ENCODE measurements at regions not wholly inside any gene's neighbourhood (a gene's known extent, or its start where the extent isn't known, plus 50 kb on each side); places are given as distances from the start of the nearest gene placed in this dataset.

DNA sequence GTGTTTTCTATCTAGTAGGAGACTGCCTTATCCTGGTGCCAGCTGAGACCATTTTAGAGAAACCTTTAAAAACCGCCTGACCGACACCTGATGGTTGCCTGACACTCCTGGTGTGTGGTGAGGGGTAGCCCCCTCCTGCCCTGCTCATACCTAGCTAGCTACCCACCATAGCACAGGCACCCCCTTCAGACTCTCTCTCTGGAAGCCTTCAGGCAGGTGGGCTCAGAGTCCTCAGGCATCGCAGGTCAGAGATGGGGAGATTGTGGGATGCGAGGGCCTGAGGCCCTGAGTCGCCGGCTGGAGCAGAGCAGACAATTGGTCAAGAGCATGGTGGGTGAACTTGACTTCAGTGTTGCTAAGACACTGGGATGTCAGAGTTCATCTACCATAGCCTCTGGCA is 424.6 kb downstream of the BRD1 start:
- H3K27ac Mint-ChIP-seq: no peak overlapping the region
- no peak overlapping the region for H3K4me3 Mint-ChIP-seq
- no peaks in the 10 kb centered on the region for H3K27me3 Mint-ChIP-seq (ENCODE audit: insufficient read depth)
- no peaks in the 10 kb centered on the region for H3K4me1 Mint-ChIP-seq (ENCODE audit: low read depth)
- TF ChIP-seq, protein P1, sequence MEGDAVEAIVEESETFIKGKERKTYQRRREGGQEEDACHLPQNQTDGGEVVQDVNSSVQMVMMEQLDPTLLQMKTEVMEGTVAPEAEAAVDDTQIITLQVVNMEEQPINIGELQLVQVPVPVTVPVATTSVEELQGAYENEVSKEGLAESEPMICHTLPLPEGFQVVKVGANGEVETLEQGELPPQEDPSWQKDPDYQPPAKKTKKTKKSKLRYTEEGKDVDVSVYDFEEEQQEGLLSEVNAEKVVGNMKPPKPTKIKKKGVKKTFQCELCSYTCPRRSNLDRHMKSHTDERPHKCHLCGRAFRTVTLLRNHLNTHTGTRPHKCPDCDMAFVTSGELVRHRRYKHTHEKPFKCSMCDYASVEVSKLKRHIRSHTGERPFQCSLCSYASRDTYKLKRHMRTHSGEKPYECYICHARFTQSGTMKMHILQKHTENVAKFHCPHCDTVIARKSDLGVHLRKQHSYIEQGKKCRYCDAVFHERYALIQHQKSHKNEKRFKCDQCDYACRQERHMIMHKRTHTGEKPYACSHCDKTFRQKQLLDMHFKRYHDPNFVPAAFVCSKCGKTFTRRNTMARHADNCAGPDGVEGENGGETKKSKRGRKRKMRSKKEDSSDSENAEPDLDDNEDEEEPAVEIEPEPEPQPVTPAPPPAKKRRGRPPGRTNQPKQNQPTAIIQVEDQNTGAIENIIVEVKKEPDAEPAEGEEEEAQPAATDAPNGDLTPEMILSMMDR (IDR thresholded peaks at IDR 0.05): no peak
- no peak for DNase-seq
- peaks cover 14% of the 10 kb centered on the region for H3K36me3 Mint-ChIP-seq (ENCODE audit: low read depth)
- peaks cover 58% of the 10 kb centered on the region for H3K9me3 Mint-ChIP-seq

DNA sequence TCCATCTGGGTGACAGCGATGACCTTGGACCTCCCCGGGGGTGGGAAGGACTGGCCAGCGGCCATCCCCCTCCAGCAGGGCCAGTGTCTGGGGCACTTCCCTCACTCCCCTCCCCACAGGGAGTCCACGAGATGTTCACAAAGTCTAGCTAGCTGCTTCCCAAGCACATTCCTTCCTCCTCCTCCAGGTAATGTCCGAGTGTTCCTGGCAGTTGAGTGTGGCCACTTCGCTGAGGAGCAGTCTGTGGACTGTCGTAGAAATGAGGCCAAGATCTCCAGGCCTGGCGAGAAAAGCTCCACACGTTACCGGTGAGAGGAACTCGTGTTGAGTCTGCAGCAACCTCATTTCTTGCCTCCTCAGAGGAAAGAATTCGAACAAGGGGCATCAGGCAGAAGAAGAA is 425.5 kb downstream of the BRD1 start:
- H3K27ac Mint-ChIP-seq: no peak overlapping the region; the same call in 1 of the 2 replicates
- no peak for DNase-seq

DNA sequence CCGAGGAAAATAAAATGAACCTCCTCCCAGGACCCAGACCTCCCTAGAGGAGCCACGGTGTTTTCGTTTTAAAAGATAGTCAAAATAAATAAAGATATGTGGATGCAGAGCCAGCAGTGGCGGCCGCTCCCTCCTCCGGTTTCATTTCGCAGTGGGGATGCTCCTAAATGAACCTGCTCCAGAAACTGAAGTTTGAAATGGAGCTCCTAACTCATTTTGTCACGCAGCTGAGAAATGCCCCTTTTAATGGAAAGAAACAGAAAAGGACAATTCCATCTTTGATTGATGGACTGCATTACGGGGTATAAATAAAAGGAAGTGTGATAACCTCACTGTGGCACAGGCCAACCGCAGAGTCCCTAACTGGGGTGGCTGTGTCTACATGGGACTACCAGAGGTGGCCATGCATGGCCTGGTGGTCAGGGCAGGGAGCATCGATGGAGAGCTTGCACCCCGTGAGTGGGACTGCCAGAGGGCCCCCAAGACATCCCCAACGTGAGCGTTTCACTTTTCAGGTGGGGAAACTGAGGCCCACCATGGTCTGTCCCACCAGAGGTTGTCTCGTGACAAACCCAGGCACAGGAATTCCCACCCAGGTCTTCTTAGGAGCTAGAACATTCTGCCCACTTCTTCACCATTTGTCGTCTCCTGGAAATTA is 426.6 kb downstream of the BRD1 start:
- Mint-ChIP-seq H3K36me3 (ENCODE audit: low read depth) (peaks cover 9% of the 10 kb centered on the region), H3K27ac (no peak overlapping the region), H3K4me3 (no peak overlapping the region), H3K9me3 (peaks cover 59% of the 10 kb centered on the region), H3K4me1 (ENCODE audit: low read depth) (no peaks in the 10 kb centered on the region), H3K27me3 (ENCODE audit: insufficient read depth) (no peaks in the 10 kb centered on the region)
- TF ChIP-seq, protein P1 (IDR thresholded peaks at IDR 0.05): no peak
- DNase-seq: no peak

More for the DNA sequence above, 425.5 kb downstream of the BRD1 start:
- Mint-ChIP-seq H3K4me1 (ENCODE audit: low read depth) (no peaks in the 10 kb centered on the region), H3K9me3 (peaks cover 66% of the 10 kb centered on the region), H3K27me3 (ENCODE audit: insufficient read depth) (no peaks in the 10 kb centered on the region), H3K36me3 (ENCODE audit: low read depth) (peaks cover 14% of the 10 kb centered on the region), H3K4me3 (no peak overlapping the region)
- TF ChIP-seq, protein P1 (IDR thresholded peaks at IDR 0.05): no peak

DNA sequence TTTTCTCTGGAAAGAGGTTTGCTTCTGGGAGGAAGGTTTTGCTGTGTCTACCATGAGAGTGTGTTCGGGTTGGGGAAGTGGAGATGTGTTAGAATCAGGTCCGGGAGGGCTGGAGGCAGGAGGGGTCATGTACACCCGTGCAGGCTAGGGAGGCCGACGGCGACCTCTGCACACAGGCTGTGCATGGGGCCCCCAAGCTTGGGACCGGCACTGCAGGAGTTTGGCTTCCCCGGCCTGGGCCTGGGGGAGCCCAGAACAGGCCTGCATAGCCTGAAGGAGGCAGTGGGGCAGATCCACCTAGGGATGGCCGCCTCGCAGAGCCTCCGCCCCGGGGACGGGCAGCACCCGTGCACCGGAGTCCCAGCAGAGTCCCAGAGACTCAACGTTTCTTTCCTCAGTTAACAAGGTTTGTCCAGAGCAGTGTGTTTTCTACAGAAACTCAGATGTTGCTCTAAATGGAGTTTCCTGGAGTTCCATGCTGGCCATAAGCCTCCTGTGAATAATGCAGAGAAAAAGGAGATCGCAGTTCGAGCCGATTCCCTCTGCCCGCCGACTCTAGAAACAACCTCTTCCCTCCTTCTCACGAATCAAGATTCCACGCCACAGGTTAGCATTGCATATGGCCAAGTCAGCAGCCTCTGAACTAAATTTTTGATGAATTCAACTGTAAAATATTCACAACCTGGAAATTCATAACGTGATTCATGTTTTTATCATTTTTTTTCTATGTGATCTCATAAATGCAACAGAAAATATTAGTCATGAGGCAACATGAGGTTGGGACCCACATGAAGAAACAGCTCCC is 427.3 kb downstream of the BRD1 start:
- Mint-ChIP-seq H3K4me3 (no peak overlapping the region), H3K9me3 (peaks cover 61% of the 10 kb centered on the region), H3K36me3 (ENCODE audit: low read depth) (peaks cover 9% of the 10 kb centered on the region), H3K27me3 (ENCODE audit: insufficient read depth) (no peaks in the 10 kb centered on the region), H3K4me1 (ENCODE audit: low read depth) (no peaks in the 10 kb centered on the region), H3K27ac (no peak overlapping the region)
- TF ChIP-seq, protein P1 (IDR thresholded peaks at IDR 0.05): no peak
- DNase-seq: no peak

DNA sequence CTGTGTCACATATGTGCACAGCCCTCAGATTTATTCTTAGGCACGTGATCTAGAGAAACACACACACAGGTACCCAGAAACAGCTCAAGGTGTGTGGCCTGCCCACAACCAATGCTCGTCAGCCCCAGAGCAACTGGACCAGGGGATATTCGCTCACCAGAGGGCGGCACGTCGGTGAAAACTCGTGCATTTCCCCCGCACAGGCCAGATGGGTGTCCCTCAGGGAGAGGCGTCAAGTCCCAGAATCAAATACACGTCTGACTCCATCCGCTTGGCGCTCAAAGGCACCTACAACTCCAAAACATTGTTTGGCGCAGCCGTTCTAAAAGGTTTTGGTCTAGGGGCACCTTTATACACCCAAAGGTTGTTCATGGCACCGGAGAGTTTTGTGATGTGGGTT is 429.0 kb downstream of the BRD1 start:
- peaks cover 61% of the 10 kb centered on the region for H3K9me3 Mint-ChIP-seq
- no peaks in the 10 kb centered on the region; the same call in 1 of the 2 replicates for H3K27me3 Mint-ChIP-seq (ENCODE audit: insufficient read depth)
- TF ChIP-seq, protein P1 (IDR thresholded peaks at IDR 0.05): no peak
- no peak overlapping the region for H3K4me3 Mint-ChIP-seq
- no peak for DNase-seq
- no peaks in the 10 kb centered on the region for H3K4me1 Mint-ChIP-seq (ENCODE audit: low read depth)
- no peak overlapping the region for H3K27ac Mint-ChIP-seq
- H3K36me3 Mint-ChIP-seq (ENCODE audit: low read depth): peaks cover 11% of the 10 kb centered on the region
